Ovary (tissue), 3 donors: ENCODE measurements at regions not wholly inside any gene's neighbourhood (a gene's known extent, or its start where the extent isn't known, plus 50 kb on each side); places are given as distances from the start of the nearest gene placed in this dataset.

Experiments
- CTCF ChIP-seq, 3 donors: fragments of 450-650 bp in 2 of 3; fragments of 200-600 bp in 1 of 3; IDR thresholded peaks; one replicate each; pipeline versions ENCODE4 v1.5.1 to v1.8.0; 2016 to 2022; ENCODE audit warnings: antibody characterized with exemption in 3 of 3, mild to moderate bottlenecking in 1 of 3
- EP300 ChIP-seq: sonication (generic); formaldehyde crosslinking; IDR thresholded peaks from one replicate; pipeline ENCODE4 v1.6.1; 2017; ENCODE audit warnings: antibody characterized with exemption
- POLR2A ChIP-seq: fragments of 450-650 bp; IDR thresholded peaks from one replicate; pipeline ENCODE4 v1.6.1; 2017; ENCODE audit warnings: antibody characterized with exemption, mild to moderate bottlenecking, moderate library complexity
- donor health status: DM: no; HTN: no; CAD: no.

DNA sequence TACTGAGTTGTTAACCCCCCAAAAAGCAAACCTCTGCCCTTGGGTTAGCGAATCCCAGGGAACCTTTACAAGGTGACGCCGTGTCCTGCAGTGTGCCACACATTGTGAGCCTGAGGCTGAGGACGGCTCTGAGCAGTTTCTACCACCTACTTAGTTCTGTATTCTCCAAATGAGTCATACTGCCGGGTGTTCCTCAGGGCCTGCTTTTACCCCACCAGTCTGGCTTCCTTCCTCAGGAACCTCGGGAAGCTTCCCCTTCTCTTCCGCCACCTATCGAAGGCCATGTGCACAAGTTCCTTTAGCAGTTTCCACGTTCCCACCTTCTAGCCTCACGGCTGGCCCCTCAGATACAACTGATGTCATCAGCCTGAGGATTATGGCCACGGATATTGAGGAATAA, 384.0 kb upstream of the TPM1 start:
- TF ChIP-seq POLR2A (no peak), CTCF (IDR thresholded peaks at IDR 0.05) (no peak), EP300 (no peak)
